Dermis microvascular lymphatic vessel endothelial cell (primary cell): ENCODE measurements at regions not wholly inside any gene's neighbourhood (a gene's known extent, or its start where the extent isn't known, plus 50 kb on each side); places are given as distances from the start of the nearest gene placed in this dataset.
"Not testable (repeated sequence)": the region's sequence is repeated elsewhere in the genome, so short reads cannot be mapped to it uniquely, and the experiment has no call there.

Experiments
- DNase-seq, 2 donors: peaks; one replicate each; pipeline versions ENCODE4 v3.0.0 to v3.0.0-alpha.2; 2010; ENCODE audit warnings: low read depth in 2 of 2

DNA sequence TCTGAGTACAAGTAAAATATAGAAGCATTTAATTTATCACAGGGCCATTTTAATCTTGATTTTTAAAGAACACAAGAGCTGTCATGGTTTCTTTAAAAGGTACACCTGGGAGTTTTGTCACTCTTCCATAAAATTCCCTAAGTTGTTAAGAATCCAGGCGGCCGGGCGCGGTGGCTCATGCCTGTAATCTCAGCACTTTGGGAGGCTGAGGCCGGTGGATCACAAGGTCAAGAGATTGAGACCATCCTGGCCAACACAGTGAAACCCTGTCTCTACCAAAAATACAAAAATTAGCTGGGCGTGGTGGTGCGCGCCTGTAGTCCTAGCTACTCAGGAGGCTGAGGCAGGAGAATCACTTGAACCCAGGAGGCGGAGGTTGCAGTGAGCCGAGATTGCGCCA, 278.3 kb downstream of the PCDH17 start:
- not testable (repeated sequence) for DNase-seq

DNA sequence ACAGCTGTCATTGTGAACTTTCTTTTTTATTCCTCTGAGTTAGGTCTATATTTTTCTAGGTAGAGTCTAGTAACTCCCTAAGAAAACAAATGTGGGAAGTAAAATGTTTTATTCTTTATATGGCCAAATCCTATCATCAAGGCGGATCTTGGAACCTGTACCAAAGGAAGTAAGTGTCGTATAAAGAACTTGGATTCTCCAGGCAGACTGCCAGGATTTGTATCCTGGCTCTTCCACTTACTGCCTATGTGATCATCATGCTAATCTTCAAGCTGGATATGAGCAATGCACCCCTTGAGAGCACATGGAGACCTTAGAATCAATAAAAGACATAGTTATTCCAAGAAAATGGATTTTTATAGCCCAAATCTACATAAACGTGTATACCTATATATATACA, 286.5 kb downstream of the PCDH17 start:
- no peak for DNase-seq

DNA sequence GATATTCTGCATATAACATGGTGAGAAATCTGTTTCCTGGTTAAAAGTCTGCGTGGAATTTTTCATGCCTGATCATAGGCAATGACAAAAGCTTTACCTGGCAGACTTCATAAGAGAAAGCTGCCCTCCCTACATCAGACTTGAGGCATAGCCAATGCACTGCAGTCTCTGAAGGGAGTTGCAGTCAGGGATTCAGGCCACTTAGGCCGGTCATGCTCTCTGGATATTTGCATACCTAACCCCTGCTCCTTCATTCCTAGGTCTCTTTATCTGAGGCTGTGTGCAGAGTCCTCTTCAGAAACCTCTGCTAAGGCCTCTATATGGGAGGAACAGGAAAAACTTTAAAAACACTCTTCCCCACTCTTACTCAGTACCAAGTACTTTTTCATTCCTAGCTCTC, 287.4 kb downstream of the PCDH17 start:
- no peak for DNase-seq

DNA sequence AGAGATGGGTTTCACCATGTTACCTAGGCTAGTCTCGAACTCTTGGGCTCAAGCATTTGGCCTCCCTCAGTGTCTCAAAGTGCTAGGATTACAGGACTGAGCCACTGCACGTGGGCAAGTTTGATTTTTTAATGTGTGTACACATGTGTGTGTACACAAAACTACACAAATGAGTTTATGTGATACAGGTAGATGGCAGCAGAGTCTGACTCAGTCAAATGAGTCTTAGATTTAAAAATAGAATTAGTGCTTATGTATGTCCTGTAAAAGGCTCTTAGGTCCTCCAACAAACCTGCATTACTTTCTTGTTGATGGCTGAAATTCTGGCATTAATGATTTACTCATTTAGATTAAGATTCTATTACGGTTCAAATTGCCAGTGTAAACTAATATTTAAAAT, 293.7 kb downstream of the PCDH17 start:
- DNase-seq: no peak

DNA sequence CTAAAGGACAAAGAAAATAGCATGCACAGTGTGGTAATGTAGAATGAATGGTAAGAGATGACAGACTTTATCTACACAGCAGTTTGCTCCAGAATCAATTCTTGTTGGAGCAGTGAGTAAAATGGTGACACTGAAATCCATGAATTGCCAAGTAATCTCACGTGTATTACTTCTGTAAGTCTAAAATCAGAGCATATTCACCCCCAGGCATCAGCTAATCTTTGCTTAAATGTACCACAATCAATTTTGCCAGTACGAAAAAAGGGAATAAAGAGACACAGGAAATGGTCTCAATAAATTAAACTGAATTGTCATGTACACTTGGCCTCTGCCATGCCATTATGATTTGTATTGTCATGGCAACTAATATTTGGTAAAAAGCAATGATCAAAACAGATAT, 294.2 kb downstream of the PCDH17 start:
- DNase-seq: no peak

DNA sequence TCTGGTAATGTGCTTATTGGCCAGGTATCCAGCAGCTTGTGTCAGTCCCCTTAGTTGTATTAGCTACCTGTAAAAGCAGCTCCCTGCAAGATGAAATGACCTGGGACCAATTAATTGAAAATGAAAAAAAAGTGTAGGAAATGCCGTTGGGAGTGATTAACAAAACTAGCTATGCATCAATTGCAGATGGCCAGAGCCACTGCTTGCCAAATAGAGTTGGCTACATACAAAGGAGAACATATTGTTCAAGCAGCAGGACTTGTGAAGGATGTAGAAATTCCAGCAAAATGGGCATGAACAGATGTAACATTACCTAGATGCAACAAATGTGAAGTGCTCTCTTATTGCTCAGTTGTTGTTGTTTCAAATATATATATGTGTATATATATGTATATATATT, 300.5 kb downstream of the PCDH17 start:
- no peak for DNase-seq

DNA sequence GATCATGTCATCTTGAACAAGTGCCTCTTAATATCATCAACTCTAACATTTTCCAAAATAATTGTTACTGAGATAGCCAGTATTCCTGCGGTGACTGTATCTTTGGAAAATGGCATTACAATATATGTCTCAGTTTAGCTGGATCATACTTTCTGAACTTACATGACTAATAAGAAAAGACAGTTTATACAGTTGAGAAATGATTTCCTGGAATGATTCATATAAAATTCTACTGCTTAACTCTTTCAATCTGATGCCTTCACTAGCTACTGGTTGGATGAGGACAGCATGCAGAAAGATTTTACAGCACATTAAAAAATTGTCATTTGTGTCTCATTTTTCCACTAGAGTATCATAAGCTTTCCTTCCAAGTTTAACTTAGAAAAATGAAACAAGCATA, 302.1 kb downstream of the PCDH17 start:
- DNase-seq: no peak

DNA sequence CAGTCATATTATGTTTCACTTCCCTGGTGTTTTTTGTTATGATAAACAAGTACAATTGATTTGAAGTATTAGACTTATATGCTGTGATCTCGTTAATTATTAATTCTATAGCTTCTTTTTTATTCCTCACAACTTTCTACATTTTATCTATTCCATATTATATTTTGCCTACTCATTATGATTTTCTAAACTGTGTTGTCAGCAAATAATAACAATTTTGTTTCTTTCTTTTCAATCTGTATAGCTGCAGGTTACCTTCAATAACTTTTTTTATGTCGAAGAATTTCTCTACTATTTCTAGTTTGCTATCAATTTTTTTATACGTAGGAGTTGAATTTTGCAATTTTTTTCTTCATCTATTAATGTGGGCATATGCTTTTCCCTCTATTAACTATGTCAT, 304.4 kb downstream of the PCDH17 start:
- DNase-seq: no peak

DNA sequence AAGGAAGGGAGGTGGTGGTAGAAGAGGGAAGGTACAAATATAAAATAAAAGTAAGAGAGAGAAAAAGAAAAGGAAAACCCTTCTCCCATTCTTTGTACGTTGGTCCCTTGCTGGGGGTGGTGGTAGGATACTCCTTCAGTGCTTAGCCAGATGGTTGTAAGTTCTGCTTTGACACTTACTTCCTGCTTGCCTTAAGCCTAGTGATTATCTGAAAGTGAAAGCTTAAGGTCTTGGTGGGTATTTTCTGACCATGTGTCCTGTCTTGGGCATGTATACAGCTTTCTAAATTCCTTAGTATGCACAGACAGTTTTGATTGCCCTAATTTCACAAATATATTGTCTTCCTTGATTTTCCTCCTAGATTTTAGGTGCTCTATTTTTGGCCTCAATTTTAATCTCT, 314.8 kb downstream of the PCDH17 start:
- DNase-seq: no peak

DNA sequence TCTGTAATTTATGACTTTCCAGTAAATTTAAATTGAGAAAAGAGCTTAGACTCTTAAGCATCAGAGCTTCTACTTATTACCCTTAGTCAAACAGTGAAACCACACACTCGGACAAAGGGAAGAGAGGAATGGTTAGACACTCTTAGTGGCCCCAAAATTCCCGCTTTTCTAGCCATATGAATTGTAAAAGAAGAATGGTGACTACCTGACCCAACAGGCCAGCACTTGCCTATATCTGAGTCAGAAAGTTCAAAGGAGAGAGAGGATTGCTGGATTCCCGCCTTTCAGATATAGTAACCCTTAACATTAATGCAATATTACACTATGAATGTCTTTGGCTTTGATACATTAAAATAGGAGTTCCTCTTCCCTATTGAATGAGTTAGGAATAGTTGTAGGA, 317.3 kb downstream of the PCDH17 start:
- no peak for DNase-seq

DNA sequence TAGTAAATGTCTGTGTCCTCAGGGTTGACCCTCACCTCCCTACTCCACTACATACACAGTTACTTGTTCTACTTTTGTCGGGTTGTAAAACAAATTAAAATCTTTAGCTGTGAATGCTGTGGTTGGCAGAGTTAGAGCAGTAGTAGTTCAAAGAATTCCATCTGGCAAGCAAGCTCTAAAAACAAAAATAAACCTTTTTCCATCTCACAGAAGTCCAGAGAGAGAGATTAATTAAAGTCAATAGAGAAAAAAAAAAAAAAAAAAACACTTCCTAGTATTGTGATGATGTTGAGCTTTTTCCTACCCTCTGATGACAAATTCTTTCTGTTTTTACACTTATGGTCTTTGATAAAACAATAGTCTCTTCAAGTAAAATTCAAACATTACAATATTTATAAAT, 338.4 kb downstream of the PCDH17 start:
- no peak for DNase-seq

DNA sequence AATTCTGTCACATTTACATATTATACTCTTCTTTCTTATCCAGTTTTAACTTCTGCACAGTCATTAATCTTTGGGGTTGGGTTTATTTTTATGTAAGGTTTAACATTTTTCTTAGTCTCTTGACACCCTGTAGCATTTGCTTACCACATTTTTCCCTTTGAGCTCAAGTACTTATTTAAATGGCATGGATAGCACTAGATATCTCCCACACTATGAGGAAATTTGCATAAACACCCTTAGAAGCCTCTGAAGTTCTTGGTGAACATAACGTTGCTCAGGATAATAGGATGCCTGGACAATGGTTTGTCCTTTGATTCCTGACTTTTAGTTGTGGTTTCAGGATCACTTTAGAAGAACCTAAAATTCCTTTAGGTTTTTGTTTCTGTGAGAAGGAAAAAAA, 338.9 kb downstream of the PCDH17 start:
- DNase-seq: no peak

DNA sequence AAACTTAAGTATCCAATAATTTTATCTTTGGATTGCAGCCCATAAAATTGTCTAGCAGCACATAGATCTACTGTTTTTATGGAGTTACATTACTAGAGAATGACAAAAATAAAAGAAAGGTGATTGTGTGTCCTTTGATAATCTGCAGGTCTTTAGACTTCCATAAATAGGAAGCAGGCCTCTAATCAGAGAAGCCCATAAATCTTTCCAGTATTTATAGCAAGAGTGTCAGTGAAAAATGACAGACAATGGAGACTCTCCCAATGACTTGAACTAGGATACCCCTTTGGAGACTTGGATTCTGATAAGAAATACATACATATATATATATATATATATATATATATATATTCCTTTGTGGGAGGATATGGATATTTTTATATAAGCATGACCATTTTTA, 351.2 kb downstream of the PCDH17 start:
- DNase-seq: no peak

DNA sequence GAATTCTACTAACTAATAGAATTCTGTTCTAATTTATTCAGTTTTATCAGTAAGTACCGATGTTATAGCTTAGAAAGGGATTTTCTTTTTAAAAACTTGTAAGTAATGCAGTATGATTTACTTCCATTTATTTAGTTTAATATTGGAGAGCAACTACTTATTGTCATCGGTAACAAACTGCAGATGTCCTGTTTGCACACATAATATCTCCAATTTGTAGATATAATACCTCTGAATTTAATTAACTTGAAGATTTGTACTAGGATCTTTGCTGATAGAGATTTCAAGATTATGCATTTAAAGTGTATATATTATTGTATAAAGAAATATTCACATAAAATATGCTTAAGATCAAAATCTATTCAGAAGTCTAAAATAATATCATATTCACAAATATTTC, 356.7 kb downstream of the PCDH17 start:
- DNase-seq: no peak

DNA sequence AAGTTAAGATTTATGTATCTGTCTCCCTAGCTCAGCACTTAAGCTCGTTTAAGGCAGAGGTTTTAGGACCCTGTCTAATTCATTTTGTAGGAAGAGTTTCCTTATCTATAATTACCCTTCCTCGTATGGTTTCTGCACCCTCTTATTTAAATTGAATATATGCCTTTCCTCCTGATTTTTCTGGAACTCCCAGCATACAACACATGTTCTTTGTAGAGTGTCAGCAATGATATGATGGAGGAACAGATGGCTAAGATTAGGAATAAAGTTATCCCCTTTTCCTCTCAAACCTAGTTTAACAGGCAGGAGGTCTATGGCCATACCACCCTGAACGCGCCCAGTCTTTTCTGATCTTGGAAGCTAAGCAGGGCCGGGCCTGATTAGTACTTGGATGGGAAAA, 359.5 kb downstream of the PCDH17 start:
- DNase-seq: no peak

DNA sequence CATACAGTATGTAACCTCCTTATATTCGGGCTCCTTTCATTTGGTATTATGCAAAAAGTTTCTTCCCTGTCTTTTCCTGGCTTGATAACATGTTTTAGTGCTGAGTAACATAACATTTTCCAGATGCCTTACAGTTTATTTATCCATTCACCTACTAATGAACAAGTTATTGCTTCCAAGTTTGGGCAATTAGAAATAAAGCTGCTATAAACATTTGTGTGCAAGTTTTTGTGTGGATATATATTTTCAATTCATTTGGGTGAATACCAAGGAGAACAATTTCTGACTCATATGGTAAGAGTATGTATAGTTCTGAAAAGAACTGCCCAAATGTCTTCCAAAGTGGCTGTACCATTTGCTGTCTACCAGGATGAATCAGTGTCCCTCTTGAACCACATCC, 360.9 kb downstream of the PCDH17 start:
- DNase-seq: no peak

DNA sequence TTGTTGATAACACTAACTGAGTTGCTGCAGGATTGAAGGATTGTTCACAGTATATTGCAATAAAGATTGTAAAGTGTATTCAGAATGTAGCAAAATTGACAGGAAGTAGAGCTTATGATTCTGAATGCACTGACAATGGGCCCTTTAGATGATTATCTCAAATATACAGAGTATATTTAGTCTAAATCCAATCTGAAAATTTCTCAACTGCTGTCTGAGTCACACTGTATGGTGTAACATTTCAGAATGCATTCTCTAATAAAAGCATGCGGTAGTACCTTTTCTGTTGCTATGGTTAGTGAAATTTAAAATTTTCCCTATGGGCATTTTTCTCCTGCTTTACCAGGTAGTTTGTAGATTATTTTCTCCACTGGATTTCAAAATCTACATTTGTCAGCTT, 365.2 kb downstream of the PCDH17 start:
- DNase-seq: no peak

DNA sequence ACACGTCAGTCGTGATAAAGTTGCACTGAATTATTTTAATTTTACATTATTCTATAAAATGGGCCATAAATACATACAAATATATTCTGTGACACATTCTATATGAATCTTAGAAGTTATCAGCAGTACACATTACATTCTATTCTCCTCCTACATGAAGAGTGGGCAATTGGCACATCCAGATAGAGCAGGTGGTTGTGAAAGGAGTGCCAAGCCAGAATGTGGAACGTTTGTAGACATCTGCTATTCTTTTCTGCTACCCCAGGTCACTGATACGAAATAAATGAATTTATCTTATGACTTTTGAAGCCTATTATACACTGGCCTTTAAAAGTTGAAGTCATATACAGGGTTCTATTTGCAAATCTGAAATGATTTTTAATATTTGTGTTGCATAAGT, 373.2 kb downstream of the PCDH17 start:
- no peak for DNase-seq

DNA sequence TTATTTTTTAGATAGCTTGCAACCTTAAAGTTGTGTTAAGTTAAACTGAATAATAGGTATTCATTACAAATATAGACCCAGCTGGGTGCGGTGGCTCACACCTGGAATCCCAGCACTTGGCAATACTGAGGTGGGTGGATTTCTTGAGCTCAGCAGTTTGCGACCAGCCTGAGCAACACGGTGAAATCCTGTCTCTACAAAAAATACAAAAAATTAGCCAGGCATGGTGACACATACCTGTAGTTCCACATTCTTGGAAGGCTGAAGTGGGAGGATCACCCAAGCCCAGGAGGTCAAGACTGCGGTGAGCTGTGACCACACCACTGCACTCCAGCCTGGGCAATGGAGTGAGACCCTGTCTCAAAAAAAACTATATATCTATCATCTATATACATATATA, 386.5 kb downstream of the PCDH17 start:
- DNase-seq: no peak

DNA sequence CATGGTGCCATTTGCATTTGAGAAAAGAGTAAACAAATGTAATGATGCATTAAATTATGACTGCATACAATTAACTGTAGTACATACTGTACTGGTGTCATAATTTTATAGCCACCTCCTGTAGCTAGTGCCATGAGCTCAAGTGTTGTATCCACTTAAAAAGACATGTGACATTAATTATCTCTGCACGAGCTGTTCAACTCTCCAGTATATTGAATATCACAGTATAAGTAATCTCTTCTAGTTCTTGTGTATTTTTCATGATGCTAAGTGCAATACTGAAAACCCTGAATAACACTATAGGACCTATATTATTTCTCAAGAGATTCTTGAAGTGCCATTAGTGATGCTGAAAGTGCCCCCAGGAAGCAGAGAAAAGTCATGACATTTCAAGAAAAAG, 387.3 kb downstream of the PCDH17 start:
- no peak for DNase-seq

DNA sequence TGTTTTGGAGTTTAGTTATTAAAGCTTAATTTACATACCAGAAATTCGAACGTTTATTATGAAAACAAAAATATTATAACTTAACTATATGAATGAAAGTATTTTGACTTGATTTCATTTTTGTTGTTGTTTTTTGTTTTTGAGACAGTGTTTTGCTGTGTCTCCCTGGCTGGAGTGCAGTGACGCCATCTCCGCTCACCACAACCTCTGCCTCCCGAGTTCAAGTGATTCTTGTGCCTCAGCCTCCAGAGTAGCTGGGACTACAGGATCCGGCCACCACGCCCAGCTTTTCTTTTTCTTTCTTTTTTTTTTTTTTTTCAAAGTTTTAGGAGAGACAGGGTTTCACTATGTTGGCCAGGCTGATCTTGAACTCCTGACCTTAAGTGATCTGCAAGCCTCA, 392.6 kb downstream of the PCDH17 start:
- no peak for DNase-seq

DNA sequence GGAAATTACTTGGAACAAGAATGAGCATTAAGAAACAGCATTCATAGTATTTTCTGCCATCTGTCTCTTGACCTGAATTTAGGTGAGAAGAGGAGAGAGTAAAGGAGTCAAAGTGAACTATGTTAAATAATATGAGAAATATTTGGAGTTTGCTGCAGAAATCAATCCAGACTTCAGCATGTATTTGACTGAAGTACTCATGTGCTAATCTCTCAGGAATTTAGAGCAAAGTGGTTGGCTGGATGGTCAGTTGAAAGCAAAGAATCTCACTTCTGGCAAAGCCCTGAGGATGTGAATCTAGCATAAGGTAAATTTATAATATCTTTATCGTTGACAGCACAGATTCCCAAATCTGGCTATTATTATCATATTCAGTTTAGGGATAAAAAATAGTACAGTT, 394.3 kb downstream of the PCDH17 start:
- DNase-seq: no peak

DNA sequence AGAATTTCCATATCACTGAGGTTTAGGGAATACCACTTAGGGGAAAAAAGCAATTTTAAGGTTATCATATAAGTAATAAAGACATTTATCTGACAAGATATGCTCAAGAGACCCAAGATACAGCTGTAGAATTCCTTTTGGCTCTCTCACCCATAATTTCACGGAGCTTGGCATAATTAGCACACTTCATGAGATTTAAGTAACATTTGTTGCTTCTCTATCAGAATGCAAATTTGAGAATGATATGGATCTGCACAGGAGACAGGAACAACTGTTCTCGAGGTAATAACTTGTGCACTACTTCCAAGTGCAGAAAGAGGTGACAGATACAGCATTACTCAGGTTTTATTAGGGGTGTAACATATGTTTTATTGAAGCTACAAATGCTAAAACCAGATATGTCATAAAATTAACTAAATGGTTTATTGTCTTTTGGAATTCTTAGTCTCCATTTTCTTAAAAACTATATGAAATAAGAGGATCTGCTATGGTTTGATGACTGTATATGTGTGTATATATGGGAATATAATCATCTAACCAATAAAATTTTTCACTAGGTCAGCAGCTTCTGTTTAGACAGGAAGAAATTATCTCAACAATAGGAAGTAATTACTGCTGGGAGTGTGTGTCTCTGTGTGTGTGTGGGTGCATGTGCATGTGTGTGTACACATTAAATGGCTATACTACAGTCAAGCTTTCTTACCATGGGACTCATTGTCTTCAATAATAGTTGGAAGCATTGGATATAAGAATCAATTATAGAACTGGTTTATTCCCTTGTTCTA, 401.3 kb downstream of the PCDH17 start:
- DNase-seq: no peak

DNA sequence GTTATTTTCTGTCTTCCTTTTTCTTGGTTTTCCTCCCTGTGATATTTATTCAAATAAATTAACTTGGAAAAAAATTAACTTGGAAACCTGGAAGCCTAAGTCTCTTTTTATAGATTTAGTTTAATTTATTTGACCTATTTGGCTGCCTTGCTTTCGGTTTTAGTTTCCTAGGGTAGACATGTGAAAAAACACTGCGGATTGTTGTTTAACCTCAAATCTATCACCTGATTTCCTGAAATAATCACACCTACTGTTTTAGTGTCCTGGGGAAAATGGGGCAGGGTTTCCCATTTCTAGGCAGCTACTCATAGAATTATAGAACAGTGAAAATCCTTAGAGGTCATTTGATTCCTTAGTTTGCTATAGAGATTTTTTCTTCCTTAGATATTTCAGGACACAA, 412.4 kb downstream of the PCDH17 start:
- DNase-seq: no peak
